Prostate gland (tissue), 2 donors: ENCODE measurements at regions not wholly inside any gene's neighbourhood (a gene's known extent, or its start where the extent isn't known, plus 50 kb on each side); places are given as distances from the start of the nearest gene placed in this dataset.

Experiments
- CTCF ChIP-seq, 4 experiments: fragments of 200-600 bp in 2 of 4; fragments of 450-650 bp in 2 of 4; sonication (generic) in 2 of 4; IDR thresholded peaks; 1 replicate in 3 of 4; 2 replicates in 1 of 4; pipeline ENCODE4 v1.5.1; 2016 to 2019; ENCODE audit warnings: antibody characterized with exemption in 4 of 4, mild to moderate bottlenecking in 2 of 4, moderate library complexity in 2 of 4
- POLR2A ChIP-seq: fragments of 450-650 bp; IDR thresholded peaks from one replicate; pipeline ENCODE4 v1.6.1; 2016; ENCODE audit warnings: antibody characterized with exemption, mild to moderate bottlenecking
- POLR2AphosphoS5 ChIP-seq: sonication (generic); formaldehyde crosslinking; IDR thresholded peaks from one replicate; pipeline ENCODE4 v1.6.1; 2017; ENCODE audit warnings: antibody characterized with exemption

- no peak for TF ChIP-seq CTCF (IDR thresholded peaks at IDR 0.05)
- no peak for TF ChIP-seq POLR2AphosphoS5
- no peak for TF ChIP-seq POLR2A
Measured at GRCh38 chr10:78738861-78739260, 329.9 kb upstream of the ZMIZ1 start.
